ENCODE measurements at regions not wholly inside any gene's neighbourhood (a gene's known extent, or its start where the extent isn't known, plus 50 kb on each side); places are given as distances from the start of the nearest gene placed in this dataset.
A peak's percentile ranks its signal among the peaks of the same experiment; 100 is the strongest.

DNA sequence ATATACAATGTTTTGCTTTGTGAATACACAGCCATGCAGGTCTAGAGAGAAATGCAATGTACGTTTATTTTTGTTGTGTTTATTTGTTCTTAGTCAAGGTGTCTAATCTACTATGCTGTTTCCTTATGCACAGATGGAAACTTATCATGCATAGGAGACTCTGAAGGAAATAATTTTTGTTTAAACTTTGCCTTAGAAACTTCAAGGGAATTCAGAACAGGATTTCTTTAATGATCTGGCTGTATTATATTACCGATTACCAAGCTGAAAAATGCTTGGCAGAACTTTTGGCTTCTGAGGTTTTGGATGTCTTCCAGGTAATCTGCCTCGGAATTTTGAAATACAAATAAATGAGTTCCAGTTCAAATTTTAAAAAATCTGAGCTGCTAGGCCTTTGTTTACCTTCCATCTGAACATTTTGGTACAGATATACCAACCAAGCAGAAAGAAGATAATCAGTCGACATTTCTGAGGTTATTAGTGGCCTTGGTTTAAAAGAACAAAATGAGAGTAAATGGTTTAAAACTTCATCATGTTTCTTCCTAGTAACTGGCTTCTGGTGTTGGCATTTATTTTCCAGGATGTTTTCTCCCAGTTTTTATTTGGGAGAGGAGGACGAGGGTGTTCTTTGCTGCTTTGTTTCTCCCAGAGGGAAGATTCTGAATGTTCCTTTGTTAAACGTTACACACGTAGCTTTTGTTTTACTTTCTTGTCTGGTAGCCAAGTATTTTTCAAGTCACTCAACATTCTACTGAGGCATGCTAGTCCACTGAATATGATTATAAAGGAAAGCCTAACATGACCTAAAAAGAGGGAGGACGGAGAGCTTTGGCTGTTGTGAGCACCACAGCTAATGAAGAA is 421.8 kb upstream of the TBL1XR1 start:
- peaks cover 17% of the 10 kb centered on the region for H3K4me1 ChIP-seq (ENCODE audit: insufficient read depth, low read length, poor library complexity, severe bottlenecking)
- no peak for TF ChIP-seq EZH2phosphoT487 (IDR thresholded peaks at IDR 0.05; ENCODE audit: borderline replicate concordance)
- TF ChIP-seq, protein P1, sequence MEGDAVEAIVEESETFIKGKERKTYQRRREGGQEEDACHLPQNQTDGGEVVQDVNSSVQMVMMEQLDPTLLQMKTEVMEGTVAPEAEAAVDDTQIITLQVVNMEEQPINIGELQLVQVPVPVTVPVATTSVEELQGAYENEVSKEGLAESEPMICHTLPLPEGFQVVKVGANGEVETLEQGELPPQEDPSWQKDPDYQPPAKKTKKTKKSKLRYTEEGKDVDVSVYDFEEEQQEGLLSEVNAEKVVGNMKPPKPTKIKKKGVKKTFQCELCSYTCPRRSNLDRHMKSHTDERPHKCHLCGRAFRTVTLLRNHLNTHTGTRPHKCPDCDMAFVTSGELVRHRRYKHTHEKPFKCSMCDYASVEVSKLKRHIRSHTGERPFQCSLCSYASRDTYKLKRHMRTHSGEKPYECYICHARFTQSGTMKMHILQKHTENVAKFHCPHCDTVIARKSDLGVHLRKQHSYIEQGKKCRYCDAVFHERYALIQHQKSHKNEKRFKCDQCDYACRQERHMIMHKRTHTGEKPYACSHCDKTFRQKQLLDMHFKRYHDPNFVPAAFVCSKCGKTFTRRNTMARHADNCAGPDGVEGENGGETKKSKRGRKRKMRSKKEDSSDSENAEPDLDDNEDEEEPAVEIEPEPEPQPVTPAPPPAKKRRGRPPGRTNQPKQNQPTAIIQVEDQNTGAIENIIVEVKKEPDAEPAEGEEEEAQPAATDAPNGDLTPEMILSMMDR (conservative IDR thresholded peaks at IDR 0.05; ENCODE audit: low read length), result no peak
- no peaks in the 10 kb centered on the region for H3K79me2 ChIP-seq (ENCODE audit: insufficient read depth, low read length)
- H3F3A ChIP-seq (ENCODE audit: low read depth), result no peaks in the 10 kb centered on the region
- no peaks in the 10 kb centered on the region for H3K36me3 ChIP-seq (ENCODE audit: insufficient read depth, low read length)
- H3K4me2 ChIP-seq (ENCODE audit: low read depth, low read length, poor library complexity, severe bottlenecking), result no peak overlapping the region
- no peaks in the 10 kb centered on the region for H4K20me1 ChIP-seq (ENCODE audit: insufficient read depth, low read length, poor library complexity, severe bottlenecking)
- no peaks in the 10 kb centered on the region for H3K27me3 ChIP-seq (ENCODE audit: insufficient read depth, low read length, poor library complexity, severe bottlenecking)
- H3K9me2 ChIP-seq (replicated peaks; ENCODE audit: low read depth, low read length), result no peaks in the 10 kb centered on the region
- no peak overlapping the region for H3K4me3 ChIP-seq (ENCODE audit: low read length, poor library complexity, severe bottlenecking)
- H2AFZ ChIP-seq (ENCODE audit: low read length), result no peak overlapping the region
- H3K9me3 ChIP-seq (ENCODE audit: insufficient read depth, low read depth, low read length), result no peaks in the 10 kb centered on the region
- no peak overlapping the region for H3K9ac ChIP-seq (ENCODE audit: low read depth, low read length, poor library complexity, severe bottlenecking)

DNA sequence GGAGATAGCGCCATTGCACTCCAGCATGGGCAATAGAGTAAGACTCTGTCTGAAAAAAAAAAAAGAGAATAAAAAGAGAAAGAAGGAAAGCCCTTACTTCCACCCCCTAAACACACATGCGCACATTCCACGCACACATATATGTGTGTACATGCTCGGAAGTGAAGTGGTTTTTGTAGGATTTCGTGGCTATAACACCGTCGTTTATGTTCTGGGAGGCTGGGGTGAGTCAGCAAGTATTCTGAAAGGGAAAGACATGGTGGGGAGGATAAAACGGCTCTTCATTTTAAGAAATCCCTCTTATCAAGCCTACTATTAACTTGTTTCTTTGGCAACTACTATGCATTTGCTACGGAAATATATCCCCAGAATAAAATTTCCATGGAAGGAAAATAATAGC is 422.8 kb upstream of the TBL1XR1 start:
- no peaks in the 10 kb centered on the region for H3K9me2 ChIP-seq (replicated peaks; ENCODE audit: low read depth, low read length)
- no peak overlapping the region for H3K4me3 ChIP-seq (ENCODE audit: low read length, poor library complexity, severe bottlenecking)
- H3K9ac ChIP-seq (ENCODE audit: low read depth, low read length, poor library complexity, severe bottlenecking), result no peak overlapping the region
- no peaks in the 10 kb centered on the region for H3K36me3 ChIP-seq (ENCODE audit: insufficient read depth, low read length)
- H3K4me2 ChIP-seq (ENCODE audit: low read depth, low read length, poor library complexity, severe bottlenecking), result no peak overlapping the region
- no peak overlapping the region for H2AFZ ChIP-seq (ENCODE audit: low read length)
- TF ChIP-seq EZH2phosphoT487 (IDR thresholded peaks at IDR 0.05; ENCODE audit: borderline replicate concordance), result no peak
- TF ChIP-seq, protein P1 (conservative IDR thresholded peaks at IDR 0.05; ENCODE audit: low read length), result no peak
- no peaks in the 10 kb centered on the region for H3F3A ChIP-seq (ENCODE audit: low read depth)
- H3K79me2 ChIP-seq (ENCODE audit: insufficient read depth, low read length), result no peaks in the 10 kb centered on the region
- H3K9me3 ChIP-seq (ENCODE audit: insufficient read depth, low read depth, low read length), result no peaks in the 10 kb centered on the region
- H4K20me1 ChIP-seq (ENCODE audit: insufficient read depth, low read length, poor library complexity, severe bottlenecking), result no peaks in the 10 kb centered on the region
- no peaks in the 10 kb centered on the region for H3K27me3 ChIP-seq (ENCODE audit: insufficient read depth, low read length, poor library complexity, severe bottlenecking)
- H3K4me1 ChIP-seq (ENCODE audit: insufficient read depth, low read length, poor library complexity, severe bottlenecking), result peaks cover 23% of the 10 kb centered on the region

DNA sequence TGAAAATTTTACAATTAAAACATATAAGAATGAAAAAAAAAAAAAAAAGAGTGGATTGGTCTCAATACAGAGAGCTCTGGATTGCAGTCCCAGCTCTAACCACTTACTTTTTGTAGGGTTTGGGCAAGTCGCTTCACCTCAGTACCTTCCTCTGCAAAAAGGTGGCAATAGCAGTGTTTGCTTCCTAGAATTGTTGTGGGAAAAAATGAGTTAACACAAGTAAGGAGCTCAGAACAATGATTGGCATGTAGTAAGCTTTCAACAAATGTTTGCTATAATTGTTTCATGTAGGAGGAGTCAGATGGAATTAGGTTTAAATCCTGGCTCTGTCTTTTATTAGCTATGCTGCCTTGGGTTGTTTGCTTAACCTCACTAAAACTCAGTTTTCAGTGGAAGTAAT is 425.2 kb upstream of the TBL1XR1 start:
- H3K9ac ChIP-seq (ENCODE audit: low read depth, low read length, poor library complexity, severe bottlenecking), result peak overlapping the region; percentile 43
- peaks cover 6% of the 10 kb centered on the region; the same call in 1 of the 2 replicates for H3K9me3 ChIP-seq (ENCODE audit: insufficient read depth, low read depth, low read length)
- H3K36me3 ChIP-seq (ENCODE audit: insufficient read depth, low read length), result no peaks in the 10 kb centered on the region
- H3K4me1 ChIP-seq (ENCODE audit: insufficient read depth, low read length, poor library complexity, severe bottlenecking), result peaks cover 25% of the 10 kb centered on the region
- TF ChIP-seq EZH2phosphoT487 (IDR thresholded peaks at IDR 0.05; ENCODE audit: borderline replicate concordance), result no peak
- TF ChIP-seq, protein P1 (conservative IDR thresholded peaks at IDR 0.05; ENCODE audit: low read length), result 0 out of 2 replicates have a peak, but pooled peaks have one; percentile 13
- no peaks in the 10 kb centered on the region for H3K27me3 ChIP-seq (ENCODE audit: insufficient read depth, low read length, poor library complexity, severe bottlenecking)
- H2AFZ ChIP-seq (ENCODE audit: low read length), result peak overlapping the region; percentile 59
- H3K79me2 ChIP-seq (ENCODE audit: insufficient read depth, low read length), result no peaks in the 10 kb centered on the region
- no peaks in the 10 kb centered on the region for H3F3A ChIP-seq (ENCODE audit: low read depth)
- H4K20me1 ChIP-seq (ENCODE audit: insufficient read depth, low read length, poor library complexity, severe bottlenecking), result no peaks in the 10 kb centered on the region
- H3K4me2 ChIP-seq (ENCODE audit: low read depth, low read length, poor library complexity, severe bottlenecking), result no peak overlapping the region
- H3K4me3 ChIP-seq (ENCODE audit: low read length, poor library complexity, severe bottlenecking), result no peak overlapping the region
- no peaks in the 10 kb centered on the region for H3K9me2 ChIP-seq (replicated peaks; ENCODE audit: low read depth, low read length)

Data from Loucy (cell line).